ENCODE measurements at regions not wholly inside any gene's neighbourhood (a gene's known extent, or its start where the extent isn't known, plus 50 kb on each side); places are given as distances from the start of the nearest gene placed in this dataset.

DNA sequence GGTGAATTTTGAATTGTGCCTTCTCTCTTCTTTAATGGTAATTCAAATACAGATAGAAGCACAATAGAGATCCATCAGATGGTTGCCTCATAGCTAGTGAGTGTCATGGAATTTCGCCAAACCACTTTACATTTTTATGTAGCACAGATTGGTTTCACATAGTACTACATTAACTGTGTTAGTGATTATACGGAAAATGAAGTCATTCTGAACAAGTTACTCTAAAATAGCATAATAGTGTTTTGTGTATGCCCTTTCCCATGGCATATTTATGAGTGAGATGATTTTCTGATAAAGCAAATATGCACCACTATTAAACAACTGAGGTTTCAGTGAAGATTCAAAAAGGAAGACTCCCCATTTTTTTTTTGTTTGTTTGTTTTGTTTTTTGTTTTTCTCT lies 1623.5 kb downstream of the PCDH9 start:
- H3K4me1 ChIP-seq (ENCODE audit: insufficient read depth, low read length), result no peaks in the 10 kb centered on the region
- H3K27ac ChIP-seq (ENCODE audit: low read depth, low read length), result no peak overlapping the region
- no peaks in the 10 kb centered on the region for H3K36me3 ChIP-seq (ENCODE audit: insufficient read depth, low read length)
- no peaks in the 10 kb centered on the region for H3K4me1 Mint-ChIP-seq (ENCODE audit: low read depth, unreplicated experiment)
- H3K4me3 ChIP-seq (ENCODE audit: insufficient read depth, low read depth, low read length), result no peak overlapping the region
- no peak overlapping the region for H3K4me2 ChIP-seq (ENCODE audit: low read length)
- no peaks in the 10 kb centered on the region for H3K27me3 ChIP-seq (ENCODE audit: insufficient read depth, low read length)
- FAIRE-seq (no peak), DNase-seq (ENCODE audit: low read depth) (peak; percentile 69)
- TF ChIP-seq, protein P1, sequence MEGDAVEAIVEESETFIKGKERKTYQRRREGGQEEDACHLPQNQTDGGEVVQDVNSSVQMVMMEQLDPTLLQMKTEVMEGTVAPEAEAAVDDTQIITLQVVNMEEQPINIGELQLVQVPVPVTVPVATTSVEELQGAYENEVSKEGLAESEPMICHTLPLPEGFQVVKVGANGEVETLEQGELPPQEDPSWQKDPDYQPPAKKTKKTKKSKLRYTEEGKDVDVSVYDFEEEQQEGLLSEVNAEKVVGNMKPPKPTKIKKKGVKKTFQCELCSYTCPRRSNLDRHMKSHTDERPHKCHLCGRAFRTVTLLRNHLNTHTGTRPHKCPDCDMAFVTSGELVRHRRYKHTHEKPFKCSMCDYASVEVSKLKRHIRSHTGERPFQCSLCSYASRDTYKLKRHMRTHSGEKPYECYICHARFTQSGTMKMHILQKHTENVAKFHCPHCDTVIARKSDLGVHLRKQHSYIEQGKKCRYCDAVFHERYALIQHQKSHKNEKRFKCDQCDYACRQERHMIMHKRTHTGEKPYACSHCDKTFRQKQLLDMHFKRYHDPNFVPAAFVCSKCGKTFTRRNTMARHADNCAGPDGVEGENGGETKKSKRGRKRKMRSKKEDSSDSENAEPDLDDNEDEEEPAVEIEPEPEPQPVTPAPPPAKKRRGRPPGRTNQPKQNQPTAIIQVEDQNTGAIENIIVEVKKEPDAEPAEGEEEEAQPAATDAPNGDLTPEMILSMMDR (IDR thresholded peaks at IDR 0.05; ENCODE audit: insufficient read depth, low read depth, low read length), result no peak
- TF ChIP-seq EZH2 (IDR thresholded peaks at IDR 0.05; ENCODE audit: insufficient read depth, low read length), result no peak
- no peak overlapping the region for H3K9ac ChIP-seq (ENCODE audit: low read length)
- H3K79me2 ChIP-seq (ENCODE audit: insufficient read depth, low read length), result no peaks in the 10 kb centered on the region
- no peak overlapping the region for H3K4me3 Mint-ChIP-seq (ENCODE audit: unreplicated experiment)
- no peaks in the 10 kb centered on the region for H4K20me1 ChIP-seq (ENCODE audit: insufficient read depth, low read length)
- no peaks in the 10 kb centered on the region for H3K9me3 Mint-ChIP-seq (ENCODE audit: unreplicated experiment)
- no peak overlapping the region for H2AFZ ChIP-seq (ENCODE audit: low read depth, low read length)
- no peak overlapping the region for H3K27ac Mint-ChIP-seq (ENCODE audit: unreplicated experiment)
- H3K9me3 ChIP-seq (ENCODE audit: insufficient read depth, low read depth, low read length), result peaks cover 3% of the 10 kb centered on the region
- no peaks in the 10 kb centered on the region for H3K27me3 Mint-ChIP-seq (ENCODE audit: low read depth, unreplicated experiment)
- no peaks in the 10 kb centered on the region for H3K36me3 Mint-ChIP-seq (ENCODE audit: low read depth, unreplicated experiment)

- no peaks in the 10 kb centered on the region for H3K27me3 ChIP-seq (ENCODE audit: insufficient read depth, low read length)
- Mint-ChIP-seq H3K9me3 (ENCODE audit: unreplicated experiment) (no peaks in the 10 kb centered on the region), H3K4me1 (ENCODE audit: low read depth, unreplicated experiment) (no peaks in the 10 kb centered on the region), H3K27ac (ENCODE audit: unreplicated experiment) (no peak overlapping the region), H3K4me3 (ENCODE audit: unreplicated experiment) (no peak overlapping the region), H3K27me3 (ENCODE audit: low read depth, unreplicated experiment) (no peaks in the 10 kb centered on the region), H3K36me3 (ENCODE audit: low read depth, unreplicated experiment) (no peaks in the 10 kb centered on the region)
- no peak for TF ChIP-seq EZH2 (IDR thresholded peaks at IDR 0.05; ENCODE audit: insufficient read depth, low read length)
- TF ChIP-seq, protein P1 (IDR thresholded peaks at IDR 0.05; ENCODE audit: insufficient read depth, low read depth, low read length), result no peak
- H3K9ac ChIP-seq (ENCODE audit: low read length), result no peak overlapping the region
- H2AFZ ChIP-seq (ENCODE audit: low read depth, low read length), result no peak overlapping the region
- H3K27ac ChIP-seq (ENCODE audit: low read depth, low read length), result no peak overlapping the region
- H3K4me1 ChIP-seq (ENCODE audit: insufficient read depth, low read length), result no peaks in the 10 kb centered on the region
- peaks cover 3% of the 10 kb centered on the region for H3K9me3 ChIP-seq (ENCODE audit: insufficient read depth, low read depth, low read length)
- no peaks in the 10 kb centered on the region for H3K79me2 ChIP-seq (ENCODE audit: insufficient read depth, low read length)
- DNase-seq (ENCODE audit: low read depth) (no peak), FAIRE-seq (no peak)
- no peaks in the 10 kb centered on the region for H3K36me3 ChIP-seq (ENCODE audit: insufficient read depth, low read length)
- no peak overlapping the region for H3K4me2 ChIP-seq (ENCODE audit: low read length)
- H4K20me1 ChIP-seq (ENCODE audit: insufficient read depth, low read length), result no peaks in the 10 kb centered on the region
- no peak overlapping the region for H3K4me3 ChIP-seq (ENCODE audit: insufficient read depth, low read depth, low read length)
Observed at GRCh38 chr13:65605396-65605795, 1624.7 kb downstream of the PCDH9 start.

GRCh38 chr13:65603160-65603559 lies 1627.0 kb downstream of the PCDH9 start:
- no peak overlapping the region for H3K9ac ChIP-seq (ENCODE audit: low read length)
- H3K36me3 Mint-ChIP-seq (ENCODE audit: low read depth, unreplicated experiment), result no peaks in the 10 kb centered on the region

More at GRCh38 chr13:65603160-65603559, 1627.0 kb downstream of the PCDH9 start:
- Mint-ChIP-seq H3K4me3 (ENCODE audit: unreplicated experiment) (no peak overlapping the region), H3K27ac (ENCODE audit: unreplicated experiment) (no peak overlapping the region), H3K27me3 (ENCODE audit: low read depth, unreplicated experiment) (no peaks in the 10 kb centered on the region), H3K4me1 (ENCODE audit: low read depth, unreplicated experiment) (peaks cover 6% of the 10 kb centered on the region), H3K9me3 (ENCODE audit: unreplicated experiment) (no peaks in the 10 kb centered on the region)
- TF ChIP-seq EZH2 (IDR thresholded peaks at IDR 0.05; ENCODE audit: insufficient read depth, low read length), result no peak
- Histone ChIP-seq H3K4me1 (ENCODE audit: insufficient read depth, low read length) (no peaks in the 10 kb centered on the region), H3K36me3 (ENCODE audit: insufficient read depth, low read length) (no peaks in the 10 kb centered on the region), H3K4me3 (ENCODE audit: insufficient read depth, low read depth, low read length) (no peak overlapping the region), H3K4me2 (ENCODE audit: low read length) (no peak overlapping the region), H2AFZ (ENCODE audit: low read depth, low read length) (no peak overlapping the region), H3K27ac (ENCODE audit: low read depth, low read length) (no peak overlapping the region), H3K9me3 (ENCODE audit: insufficient read depth, low read depth, low read length) (peaks cover 3% of the 10 kb centered on the region), H3K79me2 (ENCODE audit: insufficient read depth, low read length) (no peaks in the 10 kb centered on the region), H3K27me3 (ENCODE audit: insufficient read depth, low read length) (no peaks in the 10 kb centered on the region), H4K20me1 (ENCODE audit: insufficient read depth, low read length) (no peaks in the 10 kb centered on the region)
- FAIRE-seq (no peak), DNase-seq (ENCODE audit: low read depth) (no peak)

All from astrocyte (in vitro differentiated cells and primary cell).